Right ventricle myocardium inferior (tissue), 1 donor: ENCODE measurements at regions not wholly inside any gene's neighbourhood (a gene's known extent, or its start where the extent isn't known, plus 50 kb on each side); places are given as distances from the start of the nearest gene placed in this dataset.

Experiments used
- ATAC-seq: fragments of 200-7000 bp; cut with Tn5 transposase; one replicate; pipeline ENCODE4 v1.9.1; 2020; ENCODE audit warnings: mild to moderate bottlenecking, moderate library complexity
- DNase-seq: peaks from one replicate; pipeline ENCODE4 v3.0.0; 2021; ENCODE audit errors: missing footprints
- intact Hi-C: fragments of 100-400 bp; cut with DNase I; formaldehyde crosslinking; loops from one replicate; pipeline ENCODE4 v1.11.0; 2022
- donor health status: DM: no; HTN: yes; CAD: no; lungs with severe emphysema.

GRCh38 chr2:180124273-180125139 is 117.4 kb upstream of the CWC22 start:
- intact Hi-C loops = loop anchor here (2.0 to 5.0 kb wide), 2 partner anchors 934 to 1593 kb away; no protein-coding TSS in a partner anchor
- ATAC-seq (peak; percentile 28), DNase-seq (no peak)

GRCh38 chr2:180122874-180123273 is 115.8 kb upstream of the CWC22 start:
- ATAC-seq (no peak), DNase-seq (no peak)
- intact Hi-C loops = loop anchor here (5.0 kb wide), 1 partner anchor 1594 kb away; no protein-coding TSS in a partner anchor

DNA sequence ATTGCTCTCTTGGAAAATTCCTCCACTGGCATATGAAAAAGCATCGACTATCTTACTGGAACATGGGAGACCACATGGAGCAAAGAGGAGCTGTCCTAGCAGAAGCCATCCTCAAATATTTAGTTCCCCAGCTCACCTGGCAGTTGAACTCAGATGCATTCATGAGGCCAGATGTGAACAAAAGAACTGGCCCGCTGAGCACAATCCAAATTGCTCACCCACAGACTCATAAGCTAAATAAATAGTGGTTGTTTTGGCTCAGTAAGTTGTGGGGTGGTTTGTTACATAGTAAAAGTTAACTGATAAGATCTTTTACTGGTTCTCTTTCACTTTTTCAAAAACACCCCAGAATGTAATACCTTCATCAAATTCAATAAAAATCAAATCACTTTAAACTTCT is 108.6 kb upstream of the CWC22 start:
- no peak for DNase-seq
- intact Hi-C loops = no loop called here
- no peak for ATAC-seq

GRCh38 chr2:180115269-180115668 is 108.2 kb upstream of the CWC22 start:
- no peak for ATAC-seq
- intact Hi-C loops = no loop called here

DNA sequence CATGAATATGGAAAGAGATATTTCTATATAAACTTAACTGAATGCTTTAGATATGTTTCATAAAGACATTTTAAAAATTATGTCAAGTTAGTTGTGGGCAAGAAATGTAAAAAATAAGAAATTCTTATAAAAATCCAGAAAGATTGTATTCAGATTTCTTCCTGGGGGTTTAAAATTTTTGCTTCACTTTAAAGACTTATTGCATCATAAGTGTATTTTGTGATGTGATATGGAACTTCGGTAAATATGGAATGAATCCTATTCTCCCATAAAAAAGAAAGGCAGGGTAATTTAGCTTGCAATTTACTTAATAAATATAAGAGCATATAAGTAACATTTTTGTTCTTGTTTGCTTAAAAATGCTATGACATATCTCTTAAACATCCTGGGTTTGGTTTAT is 104.8 kb upstream of the CWC22 start:
- ATAC-seq (no peak), DNase-seq (no peak)
- intact Hi-C loops = no loop called here

More at GRCh38 chr2:180115269-180115668, 108.2 kb upstream of the CWC22 start:
- DNase-seq = no peak

DNA sequence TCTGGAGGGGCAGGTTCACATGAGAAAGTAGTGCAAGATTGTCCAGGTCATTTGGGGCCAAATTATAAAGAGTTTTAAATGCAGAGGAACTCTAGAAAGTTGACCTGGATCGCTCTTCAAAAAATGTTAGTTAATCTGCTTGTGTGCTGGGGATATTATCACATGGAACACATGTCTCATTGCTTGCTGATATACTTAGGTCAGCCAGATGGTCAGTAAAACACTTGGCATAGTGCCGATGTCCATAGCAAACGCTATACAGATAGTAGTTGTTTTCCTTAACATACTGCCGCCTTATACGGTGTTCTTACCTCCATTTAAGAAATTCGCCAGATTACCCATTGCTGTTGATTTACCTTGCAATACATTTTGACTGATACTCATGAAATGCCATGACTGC is 103.4 kb upstream of the CWC22 start:
- no peak for DNase-seq
- no peak for ATAC-seq
- intact Hi-C loops = no loop called here

DNA sequence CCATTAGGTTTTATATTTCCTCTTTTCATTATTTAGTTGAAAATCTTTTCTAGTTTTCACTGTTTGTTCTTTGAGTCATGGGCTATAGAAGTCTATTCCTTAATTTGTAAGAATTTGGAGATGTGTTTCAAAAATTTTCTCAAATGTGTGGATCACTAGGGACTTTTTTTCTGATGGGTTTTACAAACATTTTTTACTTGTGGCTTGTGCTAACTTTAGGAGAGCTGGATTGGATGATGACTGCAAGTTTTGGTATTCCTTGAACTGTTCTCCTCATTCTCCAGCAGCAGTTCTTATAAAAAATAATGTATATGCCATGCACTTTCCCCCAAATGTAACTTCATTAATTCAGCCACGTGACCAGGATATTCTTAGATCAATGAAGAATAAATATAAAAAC is 94.7 kb upstream of the CWC22 start:
- ATAC-seq (no peak), DNase-seq (no peak)
- intact Hi-C loops = no loop called here

DNA sequence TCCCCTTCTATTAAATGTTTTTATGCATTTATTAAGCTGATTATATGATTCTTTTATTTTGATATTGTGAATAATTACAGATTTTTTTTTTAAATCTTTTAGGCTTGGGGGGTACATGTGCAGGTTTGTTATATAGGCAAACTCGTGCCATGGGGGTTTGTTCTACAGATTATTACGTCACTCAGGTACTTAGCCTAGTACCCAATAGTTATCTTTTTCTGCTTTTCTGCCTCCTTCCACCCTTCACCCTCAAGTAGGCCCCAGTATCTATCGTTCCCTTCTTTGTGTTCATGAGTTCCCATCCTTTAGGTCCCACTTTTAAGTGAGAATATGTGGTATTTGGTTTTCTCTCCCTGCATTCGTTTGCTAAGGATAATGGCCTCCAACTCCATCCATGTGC is 92.2 kb upstream of the CWC22 start:
- no peak for ATAC-seq
- DNase-seq = no peak
- intact Hi-C loops = no loop called here

- intact Hi-C loops = no loop called here
- no peak for DNase-seq
- ATAC-seq = no peak
Measured at GRCh38 chr2:180085144-180085543, 78.0 kb upstream of the CWC22 start.

DNA sequence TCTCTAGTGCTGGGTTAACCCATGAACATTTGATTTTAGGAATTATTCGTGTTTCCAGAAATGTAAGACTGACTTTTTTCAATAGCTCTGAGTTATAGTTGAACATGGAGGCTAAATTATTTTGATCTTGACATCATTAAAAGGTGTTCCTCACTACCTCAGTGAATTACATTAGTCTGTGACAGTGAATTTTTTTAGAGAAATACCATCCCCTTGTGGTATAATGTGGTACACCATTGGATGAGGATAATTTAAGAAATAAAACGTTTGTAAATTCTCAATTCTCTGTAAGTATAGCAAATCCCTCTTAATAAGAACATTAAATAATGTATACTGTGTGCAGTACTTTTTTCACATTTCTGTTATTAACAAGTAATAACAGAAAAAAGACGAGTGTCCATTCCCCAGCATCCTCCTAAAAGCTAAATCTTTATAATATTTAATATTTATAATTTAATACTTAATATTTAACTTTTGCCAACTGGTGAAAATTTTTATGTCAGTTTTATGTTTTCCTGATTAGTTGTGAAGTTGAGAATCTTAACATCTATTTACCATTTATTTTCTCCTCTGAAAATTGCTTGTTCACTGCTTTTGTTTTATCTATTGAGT is 70.3 kb upstream of the CWC22 start:
- intact Hi-C loops = loop anchor here (5.0 kb wide), 1 partner anchor 235 kb away; no protein-coding TSS in a partner anchor
- no peak for DNase-seq
- ATAC-seq = no peak

DNA sequence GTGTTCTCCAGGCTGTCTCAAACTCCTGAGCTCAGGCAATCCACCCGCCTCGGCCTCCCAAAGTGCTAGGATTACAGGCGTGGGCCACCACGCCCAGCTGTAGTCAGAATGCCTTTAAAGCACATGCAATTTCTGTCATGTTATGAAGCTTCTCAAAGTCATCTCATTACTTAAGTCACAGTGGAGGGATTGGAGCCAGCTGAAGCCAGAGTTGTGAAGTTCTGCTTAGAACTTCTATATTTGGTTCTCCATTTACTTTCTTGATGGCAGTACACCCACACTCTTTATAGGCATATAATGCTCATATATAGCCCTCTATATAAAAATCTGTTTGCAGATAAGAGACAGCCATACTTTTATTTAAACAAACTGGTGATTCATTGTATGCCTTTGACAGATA is 68.8 kb upstream of the CWC22 start:
- DNase-seq (no peak), ATAC-seq (no peak)
- intact Hi-C loops = loop anchor here (5.0 kb wide), 1 partner anchor 234 kb away; no protein-coding TSS in a partner anchor

- DNase-seq (no peak), ATAC-seq (no peak)
- intact Hi-C loops = no loop called here
Measured at GRCh38 chr2:180071797-180072196, 64.7 kb upstream of the CWC22 start.

DNA sequence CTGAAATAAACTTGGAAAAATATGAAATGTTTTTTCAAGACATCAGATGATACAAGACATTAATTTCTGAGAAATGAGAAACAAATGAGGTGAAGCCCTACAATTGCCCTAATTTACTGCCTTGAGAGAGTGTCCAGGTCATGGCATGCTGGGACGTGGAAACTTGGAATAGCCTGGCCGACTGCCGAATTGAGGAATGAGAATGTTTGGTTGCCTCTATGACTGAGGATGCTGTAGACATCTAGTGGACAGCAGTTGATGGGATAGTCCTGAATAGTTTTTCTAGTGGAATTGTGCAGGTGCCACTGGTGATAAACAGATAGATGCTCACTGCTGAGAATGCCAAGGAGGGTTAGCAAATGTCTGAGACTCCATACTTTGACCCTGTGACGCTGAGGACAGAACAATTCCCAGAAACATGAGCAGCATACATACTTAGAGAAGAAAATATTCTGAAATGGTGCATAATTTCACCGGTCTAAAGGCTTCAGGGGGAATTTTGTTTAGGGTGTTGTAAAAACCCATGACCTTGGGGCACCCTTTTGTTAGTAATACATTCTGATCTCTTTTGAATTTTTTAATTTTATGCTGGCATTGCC is 56.5 kb upstream of the CWC22 start:
- DNase-seq = no peak
- intact Hi-C loops = no loop called here
- ATAC-seq = no peak

GRCh38 chr2:180062178-180062577 is 55.1 kb upstream of the CWC22 start:
- ATAC-seq = no peak
- no peak for DNase-seq
- intact Hi-C loops = no loop called here

DNA sequence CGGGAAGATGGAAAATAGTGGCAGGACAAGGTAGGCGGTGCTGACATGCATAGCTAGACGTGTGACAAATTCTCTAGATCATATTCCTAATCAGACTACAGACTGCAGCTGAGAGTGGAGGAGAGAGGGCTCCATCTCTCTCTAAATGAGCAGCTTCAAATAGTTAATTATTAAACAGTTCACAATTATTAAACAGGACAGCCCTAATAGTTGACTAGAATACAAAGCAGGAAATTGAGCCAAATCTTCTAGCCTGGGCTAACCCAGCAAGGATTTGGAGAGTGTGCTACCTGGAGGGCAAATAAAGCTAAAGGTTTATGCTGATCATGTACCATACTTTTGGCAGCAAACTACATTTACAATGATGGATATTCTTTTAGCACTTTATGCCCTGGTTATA is 54.4 kb upstream of the CWC22 start:
- DNase-seq (no peak), ATAC-seq (no peak)
- intact Hi-C loops = no loop called here

GRCh38 chr2:180061085-180061484 is 54.0 kb upstream of the CWC22 start:
- ATAC-seq = no peak
- intact Hi-C loops = no loop called here
- DNase-seq = no peak

DNA sequence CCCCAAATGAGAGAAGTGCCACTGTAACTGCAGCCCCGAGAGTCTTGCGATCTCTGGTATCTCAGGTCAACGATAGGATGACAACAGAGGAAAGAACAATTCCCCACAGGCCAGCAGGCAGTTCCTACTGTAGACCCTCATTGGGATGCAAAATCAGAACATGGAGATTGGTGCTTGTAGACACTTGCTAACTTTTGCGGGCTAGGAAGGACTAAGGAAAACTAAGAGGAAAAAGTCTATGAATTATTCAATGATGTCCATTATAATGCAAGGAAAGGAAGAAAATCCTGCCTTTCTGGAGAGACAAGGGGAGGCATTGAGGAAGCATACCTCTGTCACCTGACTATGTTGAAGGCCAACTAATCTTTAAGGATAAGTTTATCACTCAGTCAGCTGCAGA is 51.9 kb upstream of the CWC22 start:
- DNase-seq = no peak
- intact Hi-C loops = no loop called here
- ATAC-seq = no peak

GRCh38 chr2:180057706-180058412 is 50.8 kb upstream of the CWC22 start:
- no peak for DNase-seq
- no peak for ATAC-seq
- intact Hi-C loops = no loop called here
